ENCODE measurements at regions not wholly inside any gene's neighbourhood (a gene's known extent, or its start where the extent isn't known, plus 50 kb on each side); places are given as distances from the start of the nearest gene placed in this dataset.

DNA sequence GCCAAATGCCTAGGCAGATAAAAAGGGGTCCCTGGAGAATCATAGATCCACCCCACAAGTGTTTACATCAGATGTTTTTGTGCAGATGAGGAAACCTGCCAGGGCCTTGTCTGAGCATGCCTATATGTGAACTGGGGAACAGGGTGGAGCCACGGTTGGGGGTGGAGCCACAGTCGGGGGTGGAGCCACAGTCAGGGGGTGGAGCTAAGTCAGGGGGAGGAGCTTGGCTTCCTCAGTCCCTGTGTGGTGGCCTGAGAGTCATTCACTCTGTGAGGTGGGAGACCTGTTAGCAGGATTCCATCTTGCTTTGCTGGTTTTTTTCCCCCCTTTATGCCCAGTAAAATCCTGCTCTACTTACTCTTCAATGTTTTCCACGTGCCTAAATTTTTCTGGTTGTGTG, 57.8 kb upstream of the TGFBR2 start:
- intact Hi-C loops (cut with DNase I; ENCODE audit: low total_unique reads): no loop called here

DNA sequence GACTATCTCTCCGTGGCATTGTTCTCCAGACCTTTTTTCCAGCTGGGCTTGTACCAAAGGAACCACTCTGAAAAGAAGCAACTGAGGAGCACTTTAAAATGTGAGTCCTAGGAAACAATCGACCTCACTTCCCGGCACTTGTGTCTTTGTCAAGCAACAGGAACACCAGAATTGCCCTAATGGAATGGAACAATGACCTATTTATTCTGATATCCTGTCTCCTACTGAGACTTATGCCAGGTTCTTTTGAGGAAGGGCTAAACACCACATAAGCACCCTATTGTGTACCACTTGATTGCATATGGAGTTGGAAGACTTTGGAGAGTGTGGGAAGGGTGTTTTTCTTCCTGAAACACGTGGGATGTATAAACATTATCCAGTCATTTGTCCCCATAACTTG, 56.8 kb upstream of the TGFBR2 start:
- no peak for TF ChIP-seq POLR2A (IDR thresholded peaks at IDR 0.05)
- TF ChIP-seq, protein P1, sequence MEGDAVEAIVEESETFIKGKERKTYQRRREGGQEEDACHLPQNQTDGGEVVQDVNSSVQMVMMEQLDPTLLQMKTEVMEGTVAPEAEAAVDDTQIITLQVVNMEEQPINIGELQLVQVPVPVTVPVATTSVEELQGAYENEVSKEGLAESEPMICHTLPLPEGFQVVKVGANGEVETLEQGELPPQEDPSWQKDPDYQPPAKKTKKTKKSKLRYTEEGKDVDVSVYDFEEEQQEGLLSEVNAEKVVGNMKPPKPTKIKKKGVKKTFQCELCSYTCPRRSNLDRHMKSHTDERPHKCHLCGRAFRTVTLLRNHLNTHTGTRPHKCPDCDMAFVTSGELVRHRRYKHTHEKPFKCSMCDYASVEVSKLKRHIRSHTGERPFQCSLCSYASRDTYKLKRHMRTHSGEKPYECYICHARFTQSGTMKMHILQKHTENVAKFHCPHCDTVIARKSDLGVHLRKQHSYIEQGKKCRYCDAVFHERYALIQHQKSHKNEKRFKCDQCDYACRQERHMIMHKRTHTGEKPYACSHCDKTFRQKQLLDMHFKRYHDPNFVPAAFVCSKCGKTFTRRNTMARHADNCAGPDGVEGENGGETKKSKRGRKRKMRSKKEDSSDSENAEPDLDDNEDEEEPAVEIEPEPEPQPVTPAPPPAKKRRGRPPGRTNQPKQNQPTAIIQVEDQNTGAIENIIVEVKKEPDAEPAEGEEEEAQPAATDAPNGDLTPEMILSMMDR (IDR thresholded peaks at IDR 0.05): no peak
- no peak for TF ChIP-seq EP300 (IDR thresholded peaks at IDR 0.05)
- TF ChIP-seq POLR2AphosphoS5 (IDR thresholded peaks at IDR 0.05): no peak
- no peaks in the 10 kb centered on the region for H3K9me3 ChIP-seq

More for the DNA sequence above, 57.8 kb upstream of the TGFBR2 start:
- no peak for DNase-seq
- Histone ChIP-seq H3K4me1 (no peaks in the 10 kb centered on the region), H3K27me3 (no peaks in the 10 kb centered on the region), H3K9me3 (no peaks in the 10 kb centered on the region), H3K4me3 (no peak overlapping the region), H3K36me3 (no peaks in the 10 kb centered on the region), H3K27ac (peak overlapping the region in 1 of 5 donors; percentile 32)
- WGBS, 5 donors: 54 to 77% (median 56%) methylated on average over 3 of the region's 3 CpGs
- TF ChIP-seq EP300 (IDR thresholded peaks at IDR 0.05) (no peak), POLR2A (IDR thresholded peaks at IDR 0.05) (no peak), POLR2AphosphoS5 (IDR thresholded peaks at IDR 0.05) (no peak)
- TF ChIP-seq, protein P1 (IDR thresholded peaks at IDR 0.05): no peak

DNA sequence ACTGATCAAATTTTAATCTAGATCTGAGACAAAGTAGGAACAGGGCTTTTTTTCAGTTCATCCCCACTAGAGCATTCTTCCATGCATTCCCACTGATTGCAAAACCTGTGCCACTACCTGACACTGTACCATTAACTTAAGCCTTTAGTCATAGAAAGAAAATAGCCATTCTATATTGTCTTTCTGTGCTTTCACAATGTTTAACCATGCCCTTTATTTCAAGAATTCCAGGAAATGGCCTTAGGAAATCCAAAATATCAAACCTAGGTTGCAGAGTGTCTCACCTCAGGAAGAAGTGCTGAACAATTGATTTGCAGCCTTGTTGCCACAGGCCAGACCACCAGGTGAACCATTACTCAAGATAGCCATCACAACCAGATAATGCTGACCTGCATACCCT, 56.2 kb upstream of the TGFBR2 start:
- Histone ChIP-seq H3K27ac (peak overlapping the region in 1 of 5 donors; percentile 24), H3K4me3 (no peak overlapping the region), H3K4me1 (no peaks in the 10 kb centered on the region), H3K27me3 (no peaks in the 10 kb centered on the region), H3K36me3 (no peaks in the 10 kb centered on the region), H3K9me3 (no peaks in the 10 kb centered on the region)
- intact Hi-C loops (cut with DNase I; ENCODE audit: low total_unique reads): no loop called here
- no peak for DNase-seq
- TF ChIP-seq EP300 (IDR thresholded peaks at IDR 0.05) (no peak), POLR2A (IDR thresholded peaks at IDR 0.05) (no peak), POLR2AphosphoS5 (IDR thresholded peaks at IDR 0.05) (no peak)
- TF ChIP-seq, protein P1 (IDR thresholded peaks at IDR 0.05): no peak

More for the DNA sequence above, 56.8 kb upstream of the TGFBR2 start:
- Histone ChIP-seq H3K27me3 (no peaks in the 10 kb centered on the region), H3K4me1 (no peaks in the 10 kb centered on the region), H3K4me3 (no peak overlapping the region), H3K27ac (peak overlapping the region in 2 of 5 donors; percentile 17 to 32), H3K36me3 (no peaks in the 10 kb centered on the region)
- no peak for DNase-seq
- 41 to 51% (median 43%) methylated on average over 4 of the region's 4 CpGs for WGBS, 5 donors
- intact Hi-C loops (cut with DNase I; ENCODE audit: low total_unique reads): no loop called here

DNA sequence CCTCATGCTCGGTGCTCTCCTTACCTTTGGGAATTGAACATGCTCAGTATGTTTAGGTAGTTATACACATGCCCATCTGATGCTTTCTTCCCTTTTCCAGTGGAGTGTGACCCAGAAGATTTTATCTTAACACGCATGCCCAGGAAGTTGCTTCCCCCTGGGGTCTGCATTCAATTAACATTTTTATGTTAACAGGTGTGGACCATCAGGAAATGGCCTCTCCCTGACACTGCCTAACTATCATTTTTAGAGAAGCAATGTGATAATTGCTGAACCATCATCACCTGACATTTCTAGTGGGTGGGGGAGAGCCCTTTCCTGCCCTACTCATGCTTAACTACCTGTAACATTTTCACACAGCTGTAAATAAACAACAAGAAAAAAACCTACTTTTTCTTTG, 55.1 kb upstream of the TGFBR2 start:
- DNase-seq: no peak
- WGBS, 5 donors: 67 to 89% (median 83%) methylated on average over 2 of the region's 2 CpGs
- H3K4me3 ChIP-seq: no peak overlapping the region
- no peaks in the 10 kb centered on the region for H3K4me1 ChIP-seq
- no peaks in the 10 kb centered on the region for H3K9me3 ChIP-seq
- H3K27me3 ChIP-seq: no peaks in the 10 kb centered on the region
- no peaks in the 10 kb centered on the region for H3K36me3 ChIP-seq
- TF ChIP-seq, protein P1 (IDR thresholded peaks at IDR 0.05): no peak
- no peak for TF ChIP-seq POLR2AphosphoS5 (IDR thresholded peaks at IDR 0.05)
- TF ChIP-seq EP300 (IDR thresholded peaks at IDR 0.05): no peak
- TF ChIP-seq POLR2A (IDR thresholded peaks at IDR 0.05): no peak
- intact Hi-C loops (cut with DNase I; ENCODE audit: low total_unique reads): no loop called here
- peak overlapping the region in 1 of 5 donors; percentile 24 for H3K27ac ChIP-seq
